Neuronal stem cell (in vitro differentiated cells): ENCODE measurements at regions not wholly inside any gene's neighbourhood (a gene's known extent, or its start where the extent isn't known, plus 50 kb on each side); places are given as distances from the start of the nearest gene placed in this dataset.

Experiments used
- DNase-seq: peaks from one replicate; pipeline ENCODE4 v3.0.0-alpha.2; 2013; ENCODE audit warnings: low spot score
- H2AFZ ChIP-seq: one replicate; pipeline ENCODE4 v1.6.1; 2013; ENCODE audit warnings: mild to moderate bottlenecking, low read length, inconsistent platforms
- H2AK5ac ChIP-seq: 2 replicates; pipeline ENCODE4 v1.6.1; 2013; ENCODE audit warnings: low read depth, mild to moderate bottlenecking, inconsistent platforms, low read length, moderate library complexity, mixed read lengths
- H2BK120ac ChIP-seq: 2 replicates; pipeline ENCODE4 v1.6.1; 2013; ENCODE audit warnings: low read depth, mild to moderate bottlenecking, inconsistent platforms, low read length, moderate library complexity, mixed read lengths
- H2BK12ac ChIP-seq: one replicate; pipeline ENCODE4 v1.6.1; 2013; ENCODE audit warnings: low read length, inconsistent platforms
- H2BK15ac ChIP-seq: 2 replicates; pipeline ENCODE4 v1.6.1; 2013; ENCODE audit warnings: mild to moderate bottlenecking, low read length, inconsistent platforms, mixed read lengths
- H2BK5ac ChIP-seq: one replicate; pipeline ENCODE4 v1.6.1; 2013; ENCODE audit warnings: inconsistent platforms, mild to moderate bottlenecking, low read length, moderate library complexity
- H3K14ac ChIP-seq: one replicate; pipeline ENCODE4 v1.6.1; 2013; ENCODE audit warnings: low read length, inconsistent platforms
- H3K18ac ChIP-seq: 2 replicates; pipeline ENCODE4 v1.6.1; 2013; ENCODE audit warnings: low read length, inconsistent platforms
- H3K23ac ChIP-seq: 2 replicates; pipeline ENCODE4 v1.6.1; 2013; ENCODE audit warnings: low read depth, mild to moderate bottlenecking, mixed read lengths, low read length, inconsistent platforms; ENCODE audit not compliant: poor library complexity
- H3K27ac ChIP-seq: replicated peaks from 3 replicates; pipeline ENCODE4 v1.5.1; 2013; ENCODE audit warnings: low read length, inconsistent platforms
- H3K27me3 ChIP-seq, 3 experiments: 2 replicates each; pipeline ENCODE4 v1.6.1; 2013; ENCODE audit warnings: low read length in 3 of 3, mild to moderate bottlenecking in 2 of 3, inconsistent platforms in 1 of 3, low read depth in 1 of 3, mixed read lengths in 1 of 3, moderate library complexity in 1 of 3; ENCODE audit not compliant: control insufficient read depth in 3 of 3, insufficient read depth in 3 of 3
- H3K36me3 ChIP-seq, 2 donors: replicated peaks in 1 of 2; 2 replicates each; pipeline ENCODE4 v1.6.1; 2013; ENCODE audit warnings: low read length in 2 of 2; ENCODE audit not compliant: control insufficient read depth in 2 of 2, insufficient read depth in 2 of 2
- H3K4ac ChIP-seq: 2 replicates; pipeline ENCODE4 v1.6.1; 2013; ENCODE audit warnings: inconsistent platforms, mild to moderate bottlenecking, low read length, moderate library complexity
- H3K4me1 ChIP-seq, 2 donors: 1 replicate in 1 of 2; 2 replicates in 1 of 2; pipeline ENCODE4 v1.6.1; 2013; ENCODE audit warnings: low read length in 2 of 2, low read depth in 1 of 2; ENCODE audit not compliant: control insufficient read depth in 2 of 2, insufficient read depth in 1 of 2
- H3K4me2 ChIP-seq: one replicate; pipeline ENCODE4 v1.6.1; 2013; ENCODE audit warnings: mild to moderate bottlenecking, low read length, inconsistent platforms; ENCODE audit not compliant: insufficient read depth, poor library complexity, severe bottlenecking
- H3K4me3 ChIP-seq, 2 donors: 2 replicates each; pipeline ENCODE4 v1.5.1; 2013; ENCODE audit warnings: low read length in 2 of 2, mild to moderate bottlenecking in 2 of 2, inconsistent platforms in 1 of 2, moderate library complexity in 1 of 2
- H3K79me1 ChIP-seq: one replicate; pipeline ENCODE4 v1.6.1; 2013; ENCODE audit warnings: low read depth, mild to moderate bottlenecking, inconsistent platforms, low read length, moderate library complexity
- H3K9ac ChIP-seq: one replicate; pipeline ENCODE4 v1.6.1; 2013; ENCODE audit warnings: mild to moderate bottlenecking, low read depth, low read length, inconsistent platforms; ENCODE audit not compliant: poor library complexity
- H3K9me3 ChIP-seq, 2 donors: replicated peaks in 1 of 2; 2 replicates each; pipeline versions ENCODE3 to v1.6.1; 2013; ENCODE audit warnings: low read length in 2 of 2, mild to moderate bottlenecking in 2 of 2, inconsistent platforms in 1 of 2, low read depth in 1 of 2, mixed read lengths in 1 of 2, moderate library complexity in 1 of 2; ENCODE audit not compliant: control insufficient read depth in 2 of 2, insufficient read depth in 1 of 2
- H4K8ac ChIP-seq: one replicate; pipeline ENCODE4 v1.6.1; 2013; ENCODE audit warnings: low read depth, mild to moderate bottlenecking, inconsistent platforms, low read length, moderate library complexity
- H4K91ac ChIP-seq: one replicate; pipeline ENCODE4 v1.6.1; 2013; ENCODE audit warnings: low read length, low read depth, mild to moderate bottlenecking, inconsistent platforms; ENCODE audit not compliant: poor library complexity
- WGBS, 2 donors: extraction: QIAGEN DNeasy Blood & Tissue Kit; methylation state at CpG; one replicate each; pipeline ENCODE4 v1.1.7; 2013; ENCODE audit warnings: missing lambda C conversion rate in 2 of 2, mixed read lengths in 1 of 2; ENCODE audit not compliant: insufficient read length in 2 of 2, insufficient replicate concordance in 1 of 2; ENCODE audit errors: extremely low coverage in 2 of 2; 5-methylcytosine and 5-hydroxymethylcytosine counted together

GRCh38 chr19:30815889-30816580 is 443.9 kb downstream of the ZNF536 start:
- Histone ChIP-seq H3K14ac (no peak overlapping the region), H3K9me3 (no peaks in the 10 kb centered on the region), H4K8ac (no peak overlapping the region), H4K91ac (no peak overlapping the region), H2BK12ac (no peak overlapping the region), H3K4ac (no peak overlapping the region), H3K18ac (no peak overlapping the region), H3K79me1 (no peaks in the 10 kb centered on the region), H2BK5ac (no peak overlapping the region), H2AFZ (no peak overlapping the region), H3K27ac (no peak overlapping the region), H3K4me3 (no peak overlapping the region), H3K27me3 (no peaks in the 10 kb centered on the region), H3K9ac (no peak overlapping the region), H3K4me2 (no peak overlapping the region), H3K36me3 (no peaks in the 10 kb centered on the region), H3K23ac (no peak overlapping the region), H2BK15ac (no peak overlapping the region), H3K4me1 (no peaks in the 10 kb centered on the region), H2BK120ac (no peak overlapping the region), H2AK5ac (no peak overlapping the region)
- no peak for DNase-seq

DNA sequence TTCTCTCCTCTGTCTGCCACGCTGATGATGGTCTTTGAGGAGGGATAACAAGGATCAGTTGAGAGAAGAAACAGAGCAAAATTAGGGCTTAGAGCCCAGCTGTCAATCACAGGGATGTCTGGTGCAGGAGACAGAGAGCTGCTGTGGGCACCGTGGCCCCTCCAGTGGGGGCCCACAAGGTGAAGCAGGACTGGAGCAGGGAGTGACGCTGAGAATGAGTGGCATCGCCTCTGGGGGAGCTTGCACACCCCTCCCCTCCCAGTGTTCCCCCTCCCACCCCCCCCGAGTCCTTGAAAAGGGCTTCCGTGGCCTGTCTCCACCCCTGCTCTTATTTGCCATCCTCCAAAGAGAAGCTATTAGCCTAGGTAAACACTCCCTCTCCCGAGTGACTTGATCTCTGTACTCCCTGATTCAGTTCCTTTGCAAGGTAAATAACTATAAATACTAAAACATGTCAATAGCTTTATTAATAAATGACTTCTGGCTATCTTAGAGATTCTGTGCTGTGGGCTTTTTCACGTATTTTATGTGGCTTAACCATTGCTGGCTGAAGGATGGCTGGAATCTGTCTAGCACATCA is 440.0 kb downstream of the ZNF536 start:
- Histone ChIP-seq H2AK5ac (no peak overlapping the region), H3K4me1 (no peaks in the 10 kb centered on the region), H3K23ac (no peak overlapping the region), H2BK15ac (no peak overlapping the region), H4K8ac (no peak overlapping the region), H3K4me3 (no peak overlapping the region), H3K27me3 (no peaks in the 10 kb centered on the region), H2AFZ (no peak overlapping the region), H2BK120ac (no peak overlapping the region), H4K91ac (no peak overlapping the region), H2BK12ac (no peak overlapping the region), H3K18ac (no peak overlapping the region), H2BK5ac (no peak overlapping the region), H3K36me3 (no peaks in the 10 kb centered on the region), H3K27ac (no peak overlapping the region), H3K9ac (no peak overlapping the region), H3K4me2 (no peak overlapping the region), H3K9me3 (no peaks in the 10 kb centered on the region), H3K79me1 (no peaks in the 10 kb centered on the region), H3K14ac (no peak overlapping the region), H3K4ac (no peak overlapping the region)
- WGBS, 2 donors: no CpG with 5 or more reads among the region's 8 CpGs
- DNase-seq: no peak

GRCh38 chr19:30811397-30812098 is 439.4 kb downstream of the ZNF536 start:
- no peak for DNase-seq
- Histone ChIP-seq H3K4ac (no peak overlapping the region), H3K23ac (no peak overlapping the region), H3K18ac (no peak overlapping the region), H3K14ac (no peak overlapping the region), H3K36me3 (no peaks in the 10 kb centered on the region), H3K4me3 (no peak overlapping the region), H2AK5ac (no peak overlapping the region), H2BK5ac (no peak overlapping the region), H3K9ac (no peak overlapping the region), H2BK12ac (no peak overlapping the region), H3K4me2 (no peak overlapping the region), H4K8ac (no peak overlapping the region), H2BK120ac (no peak overlapping the region), H3K9me3 (no peaks in the 10 kb centered on the region), H4K91ac (no peak overlapping the region), H3K27ac (no peak overlapping the region), H2AFZ (no peak overlapping the region), H3K27me3 (no peaks in the 10 kb centered on the region), H3K79me1 (no peaks in the 10 kb centered on the region), H3K4me1 (no peaks in the 10 kb centered on the region), H2BK15ac (no peak overlapping the region)
- no CpG with 5 or more reads among the region's 10 CpGs for WGBS, 2 donors

DNA sequence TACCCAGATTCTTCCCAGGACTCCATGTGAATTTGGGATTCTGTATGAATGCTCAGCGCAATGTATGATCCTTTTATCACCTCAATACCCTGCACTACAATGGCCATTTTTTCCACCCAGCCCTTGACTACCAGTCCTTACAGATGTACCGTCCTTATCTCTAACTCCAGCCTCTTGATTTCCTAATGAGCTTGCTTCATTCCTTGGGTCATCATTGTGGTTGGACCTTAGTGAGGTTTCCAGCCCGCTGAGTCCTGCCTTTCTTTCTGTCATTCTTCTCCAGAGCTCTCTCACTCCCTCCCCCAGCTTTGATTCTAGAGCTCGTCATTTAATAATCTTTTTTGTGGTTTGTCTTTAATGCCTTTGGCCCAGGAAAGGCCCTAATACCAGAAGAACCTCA is 438.5 kb downstream of the ZNF536 start:
- no peak overlapping the region for H4K91ac ChIP-seq
- H3K9ac ChIP-seq: no peak overlapping the region
- no peaks in the 10 kb centered on the region for H3K27me3 ChIP-seq
- H3K18ac ChIP-seq: no peak overlapping the region
- WGBS, 2 donors: no CpG with 5 or more reads among the region's 4 CpGs
- DNase-seq: no peak
- H3K36me3 ChIP-seq: no peaks in the 10 kb centered on the region
- H2AK5ac ChIP-seq: no peak overlapping the region
- H3K4me1 ChIP-seq: no peaks in the 10 kb centered on the region
- H2BK120ac ChIP-seq: no peak overlapping the region
- no peaks in the 10 kb centered on the region for H3K79me1 ChIP-seq
- no peak overlapping the region for H2BK5ac ChIP-seq
- no peak overlapping the region for H3K27ac ChIP-seq
- H3K4me2 ChIP-seq: no peak overlapping the region
- no peak overlapping the region for H4K8ac ChIP-seq
- H3K23ac ChIP-seq: no peak overlapping the region
- no peak overlapping the region for H3K14ac ChIP-seq
- H2BK15ac ChIP-seq: no peak overlapping the region
- no peak overlapping the region for H2BK12ac ChIP-seq
- no peak overlapping the region for H3K4ac ChIP-seq
- H2AFZ ChIP-seq: no peak overlapping the region
- no peaks in the 10 kb centered on the region for H3K9me3 ChIP-seq
- H3K4me3 ChIP-seq: no peak overlapping the region
